SU-DHL-6 (cell line): ENCODE measurements at regions not wholly inside any gene's neighbourhood (a gene's known extent, or its start where the extent isn't known, plus 50 kb on each side); places are given as distances from the start of the nearest gene placed in this dataset.

Experiments
- EZH2phosphoT487 ChIP-seq: fragments of 200-600 bp; sonication (generic), shearing (Covaris generic); conservative IDR thresholded peaks from 2 replicates; pipeline ENCODE4 v1.6.1; 2018; ENCODE audit warnings: mild to moderate bottlenecking, antibody characterized with exemption, low read length, moderate library complexity, mixed read lengths
- TF ChIP-seq, protein P1 (sequence below): fragments of 200-600 bp; sonication (generic); IDR thresholded peaks from one replicate; pipeline ENCODE4 v1.5.1; 2017; ENCODE audit warnings: antibody characterized with exemption, mild to moderate bottlenecking, low read length, moderate library complexity; ENCODE audit not compliant: insufficient read depth, poor library complexity, severe bottlenecking

DNA sequence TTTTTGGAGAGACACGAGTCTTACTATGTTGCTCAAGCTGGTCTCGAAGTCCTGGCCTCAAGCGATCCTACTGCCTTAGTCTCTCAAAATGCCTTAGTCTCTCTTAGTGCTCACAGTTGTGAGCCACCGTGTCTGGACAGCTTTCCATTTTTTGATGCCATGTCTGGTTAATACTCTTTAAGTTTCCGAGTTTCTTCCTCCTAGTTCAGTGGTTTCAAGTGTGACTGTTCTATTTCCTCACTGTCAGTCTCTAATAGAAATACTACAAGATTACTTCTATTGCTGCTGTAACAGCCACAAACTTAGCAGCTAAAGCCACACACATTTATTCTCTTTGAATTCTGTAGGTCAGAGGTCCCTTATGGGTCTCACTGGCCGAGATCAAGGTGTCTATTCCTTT, 125.1 kb upstream of the MGAT5 start:
- TF ChIP-seq, protein P1, sequence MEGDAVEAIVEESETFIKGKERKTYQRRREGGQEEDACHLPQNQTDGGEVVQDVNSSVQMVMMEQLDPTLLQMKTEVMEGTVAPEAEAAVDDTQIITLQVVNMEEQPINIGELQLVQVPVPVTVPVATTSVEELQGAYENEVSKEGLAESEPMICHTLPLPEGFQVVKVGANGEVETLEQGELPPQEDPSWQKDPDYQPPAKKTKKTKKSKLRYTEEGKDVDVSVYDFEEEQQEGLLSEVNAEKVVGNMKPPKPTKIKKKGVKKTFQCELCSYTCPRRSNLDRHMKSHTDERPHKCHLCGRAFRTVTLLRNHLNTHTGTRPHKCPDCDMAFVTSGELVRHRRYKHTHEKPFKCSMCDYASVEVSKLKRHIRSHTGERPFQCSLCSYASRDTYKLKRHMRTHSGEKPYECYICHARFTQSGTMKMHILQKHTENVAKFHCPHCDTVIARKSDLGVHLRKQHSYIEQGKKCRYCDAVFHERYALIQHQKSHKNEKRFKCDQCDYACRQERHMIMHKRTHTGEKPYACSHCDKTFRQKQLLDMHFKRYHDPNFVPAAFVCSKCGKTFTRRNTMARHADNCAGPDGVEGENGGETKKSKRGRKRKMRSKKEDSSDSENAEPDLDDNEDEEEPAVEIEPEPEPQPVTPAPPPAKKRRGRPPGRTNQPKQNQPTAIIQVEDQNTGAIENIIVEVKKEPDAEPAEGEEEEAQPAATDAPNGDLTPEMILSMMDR: no peak
- TF ChIP-seq EZH2phosphoT487: no peak
